OCI-LY3 (cell line): ENCODE measurements at regions not wholly inside any gene's neighbourhood (a gene's known extent, or its start where the extent isn't known, plus 50 kb on each side); places are given as distances from the start of the nearest gene placed in this dataset.

Experiments
- H2AFZ ChIP-seq: fragments of 200-600, 300-600 bp; shearing (Covaris generic); 2 replicates; pipeline ENCODE4 v1.6.0; 2014; ENCODE audit warnings: antibody characterized with exemption, low read depth, low read length
- H3K27ac ChIP-seq: fragments of 200-600, 300-600 bp; sonication (generic); 2 replicates; pipeline ENCODE4 v1.5.1; 2014; ENCODE audit warnings: mild to moderate bottlenecking, low read length, moderate library complexity, mixed read lengths
- H3K27me3 ChIP-seq: fragments of 200-600, 300-600 bp; sonication (generic); 2 replicates; pipeline ENCODE4 v1.6.1; 2014; ENCODE audit warnings: low read depth, low read length, mixed read lengths
- H3K36me3 ChIP-seq: fragments of 200-600, 300-600 bp; sonication (generic); replicated peaks from 2 replicates; pipeline ENCODE3; 2014; ENCODE audit warnings: low read depth, low read length, mixed read lengths
- H3K4me1 ChIP-seq: fragments of 300-600, 200-600 bp; sonication (generic); 2 replicates; pipeline ENCODE4 v1.6.1; 2014; ENCODE audit warnings: low read length, mixed read lengths
- H3K4me2 ChIP-seq: fragments of 200-600, 300-600 bp; sonication (generic); 2 replicates; pipeline ENCODE4 v1.6.1; 2014; ENCODE audit warnings: low read length, mixed read lengths
- H3K4me3 ChIP-seq: fragments of 300-600, 200-600 bp; sonication (generic); 2 replicates; pipeline ENCODE4 v1.5.1; 2014; ENCODE audit warnings: antibody characterized with exemption, mild to moderate bottlenecking, low read length, moderate library complexity
- H3K79me2 ChIP-seq: fragments of 300-600, 200-600 bp; shearing (Covaris generic); 2 replicates; pipeline ENCODE4 v1.6.1; 2014; ENCODE audit warnings: mild to moderate bottlenecking, low read length, mixed read lengths
- H3K9ac ChIP-seq: fragments of 300-600, 200-600 bp; shearing (Covaris generic); 2 replicates; pipeline ENCODE4 v1.6.0; 2014; ENCODE audit warnings: mild to moderate bottlenecking, low read length, moderate library complexity
- H3K9me3 ChIP-seq: fragments of 200-600, 300-600 bp; shearing (Covaris generic); 2 replicates; pipeline ENCODE4 v1.6.1; 2014; ENCODE audit warnings: low read length, mixed read lengths; ENCODE audit not compliant: insufficient read depth
- H4K20me1 ChIP-seq: fragments of 200-600, 300-600 bp; sonication (generic); 2 replicates; pipeline ENCODE4 v1.6.1; 2016; ENCODE audit warnings: low read length, mixed read lengths; ENCODE audit not compliant: insufficient read depth
- EZH2phosphoT487 ChIP-seq: fragments of 200-600 bp; shearing (Covaris generic); IDR thresholded peaks from 2 replicates; pipeline ENCODE4 v1.6.1; 2018; ENCODE audit warnings: antibody characterized with exemption, mixed run types, low read depth
- TF ChIP-seq, protein P1 (sequence below): fragments of 200-600, 300-600 bp; sonication (generic); IDR thresholded peaks from 2 replicates; pipeline ENCODE4 v1.5.1; 2014; ENCODE audit warnings: antibody characterized with exemption, low read length, low read depth

GRCh38 chr2:7497178-7497577, 580.0 kb downstream of the RNF144A start:
- no peak overlapping the region for H3K4me2 ChIP-seq
- no peaks in the 10 kb centered on the region for H3K4me1 ChIP-seq
- no peak overlapping the region for H3K27ac ChIP-seq
- H3K27me3 ChIP-seq = no peaks in the 10 kb centered on the region
- no peak overlapping the region for H2AFZ ChIP-seq
- no peak overlapping the region for H3K9ac ChIP-seq
- H3K9me3 ChIP-seq = no peaks in the 10 kb centered on the region
- H3K4me3 ChIP-seq = no peak overlapping the region
- H4K20me1 ChIP-seq = no peaks in the 10 kb centered on the region
- H3K79me2 ChIP-seq = no peaks in the 10 kb centered on the region
- H3K36me3 ChIP-seq = no peaks in the 10 kb centered on the region
- no peak for TF ChIP-seq EZH2phosphoT487
- TF ChIP-seq, protein P1, sequence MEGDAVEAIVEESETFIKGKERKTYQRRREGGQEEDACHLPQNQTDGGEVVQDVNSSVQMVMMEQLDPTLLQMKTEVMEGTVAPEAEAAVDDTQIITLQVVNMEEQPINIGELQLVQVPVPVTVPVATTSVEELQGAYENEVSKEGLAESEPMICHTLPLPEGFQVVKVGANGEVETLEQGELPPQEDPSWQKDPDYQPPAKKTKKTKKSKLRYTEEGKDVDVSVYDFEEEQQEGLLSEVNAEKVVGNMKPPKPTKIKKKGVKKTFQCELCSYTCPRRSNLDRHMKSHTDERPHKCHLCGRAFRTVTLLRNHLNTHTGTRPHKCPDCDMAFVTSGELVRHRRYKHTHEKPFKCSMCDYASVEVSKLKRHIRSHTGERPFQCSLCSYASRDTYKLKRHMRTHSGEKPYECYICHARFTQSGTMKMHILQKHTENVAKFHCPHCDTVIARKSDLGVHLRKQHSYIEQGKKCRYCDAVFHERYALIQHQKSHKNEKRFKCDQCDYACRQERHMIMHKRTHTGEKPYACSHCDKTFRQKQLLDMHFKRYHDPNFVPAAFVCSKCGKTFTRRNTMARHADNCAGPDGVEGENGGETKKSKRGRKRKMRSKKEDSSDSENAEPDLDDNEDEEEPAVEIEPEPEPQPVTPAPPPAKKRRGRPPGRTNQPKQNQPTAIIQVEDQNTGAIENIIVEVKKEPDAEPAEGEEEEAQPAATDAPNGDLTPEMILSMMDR = no peak

DNA sequence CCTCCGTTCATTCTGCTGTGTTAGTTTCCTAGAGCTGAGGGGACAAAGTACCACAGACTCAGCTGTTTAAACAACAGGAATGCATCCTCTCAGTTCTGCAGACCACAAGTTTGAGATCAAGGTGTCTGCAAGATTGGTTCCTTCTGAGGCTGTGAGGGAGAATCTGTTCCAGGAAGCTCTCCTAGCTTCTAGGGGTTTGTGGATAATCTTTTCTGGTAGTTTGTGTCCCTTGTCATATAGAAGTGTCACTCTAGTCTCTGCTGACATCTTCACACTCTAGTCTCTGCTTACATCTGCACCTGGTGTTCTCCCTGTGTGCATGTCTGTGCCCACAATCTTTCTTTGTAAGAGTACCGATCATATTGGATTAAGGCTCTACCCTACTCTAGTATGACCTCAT, 581.8 kb downstream of the RNF144A start:
- H3K9ac ChIP-seq = no peak overlapping the region
- no peaks in the 10 kb centered on the region for H3K27me3 ChIP-seq
- H2AFZ ChIP-seq = no peak overlapping the region
- no peaks in the 10 kb centered on the region for H3K79me2 ChIP-seq
- no peak overlapping the region for H3K4me3 ChIP-seq
- no peak overlapping the region for H3K27ac ChIP-seq
- no peak overlapping the region for H3K4me2 ChIP-seq
- H3K4me1 ChIP-seq = no peaks in the 10 kb centered on the region
- TF ChIP-seq, protein P1 = no peak
- no peak for TF ChIP-seq EZH2phosphoT487
- no peaks in the 10 kb centered on the region for H4K20me1 ChIP-seq
- no peaks in the 10 kb centered on the region for H3K36me3 ChIP-seq
- no peaks in the 10 kb centered on the region for H3K9me3 ChIP-seq

- H3K27ac ChIP-seq = no peak overlapping the region
- no peaks in the 10 kb centered on the region for H3K36me3 ChIP-seq
- H3K4me3 ChIP-seq = no peak overlapping the region
- no peak overlapping the region for H3K4me2 ChIP-seq
- no peak overlapping the region for H2AFZ ChIP-seq
- H3K4me1 ChIP-seq = no peaks in the 10 kb centered on the region
- H3K27me3 ChIP-seq = no peaks in the 10 kb centered on the region
- H3K9ac ChIP-seq = no peak overlapping the region
- no peaks in the 10 kb centered on the region for H3K79me2 ChIP-seq
- no peaks in the 10 kb centered on the region for H3K9me3 ChIP-seq
- no peak for TF ChIP-seq EZH2phosphoT487
- TF ChIP-seq, protein P1 = no peak
- H4K20me1 ChIP-seq = no peaks in the 10 kb centered on the region
Observed at GRCh38 chr2:7502336-7502735, 585.1 kb downstream of the RNF144A start.

DNA sequence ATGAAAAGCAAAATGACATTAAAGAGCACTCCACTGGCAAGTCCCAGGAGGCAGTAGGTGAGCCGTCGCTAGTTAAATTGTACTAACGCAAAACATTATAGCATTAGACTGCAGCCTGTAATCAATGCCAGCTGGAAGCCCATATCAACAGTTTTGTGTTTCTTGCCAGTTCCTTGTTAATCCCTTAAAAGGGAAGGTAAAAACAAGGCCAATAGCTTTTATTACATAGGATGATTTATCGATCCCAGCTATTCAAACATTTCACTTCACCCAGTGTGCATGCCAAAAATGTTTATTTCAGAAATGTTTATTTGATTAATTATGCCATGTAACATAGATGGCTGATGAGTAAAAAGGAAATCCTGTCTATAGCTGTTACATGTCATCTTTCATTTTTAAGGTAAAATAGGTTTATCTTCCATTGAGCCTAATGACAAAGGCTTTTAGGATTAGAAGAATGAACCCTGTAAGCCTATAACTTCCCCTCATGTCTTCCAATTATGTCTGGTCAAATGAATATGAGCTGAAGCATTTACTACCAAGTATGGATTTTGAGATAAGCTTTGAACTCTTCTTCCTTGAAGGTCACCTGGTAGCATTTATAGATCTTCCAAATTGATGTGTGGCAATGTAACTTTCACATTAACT, 591.2 kb downstream of the RNF144A start:
- no peaks in the 10 kb centered on the region for H3K9me3 ChIP-seq
- no peaks in the 10 kb centered on the region for H3K27me3 ChIP-seq
- no peak overlapping the region for H2AFZ ChIP-seq
- no peak overlapping the region for H3K9ac ChIP-seq
- no peak overlapping the region for H3K4me2 ChIP-seq
- H4K20me1 ChIP-seq = no peaks in the 10 kb centered on the region
- H3K36me3 ChIP-seq = no peaks in the 10 kb centered on the region
- no peak for TF ChIP-seq EZH2phosphoT487
- TF ChIP-seq, protein P1 = no peak
- H3K4me3 ChIP-seq = no peak overlapping the region
- no peak overlapping the region for H3K27ac ChIP-seq
- no peaks in the 10 kb centered on the region for H3K79me2 ChIP-seq
- H3K4me1 ChIP-seq = no peaks in the 10 kb centered on the region
